ENCODE measurements at regions not wholly inside any gene's neighbourhood (a gene's known extent, or its start where the extent isn't known, plus 50 kb on each side); places are given as distances from the start of the nearest gene placed in this dataset.

DNA sequence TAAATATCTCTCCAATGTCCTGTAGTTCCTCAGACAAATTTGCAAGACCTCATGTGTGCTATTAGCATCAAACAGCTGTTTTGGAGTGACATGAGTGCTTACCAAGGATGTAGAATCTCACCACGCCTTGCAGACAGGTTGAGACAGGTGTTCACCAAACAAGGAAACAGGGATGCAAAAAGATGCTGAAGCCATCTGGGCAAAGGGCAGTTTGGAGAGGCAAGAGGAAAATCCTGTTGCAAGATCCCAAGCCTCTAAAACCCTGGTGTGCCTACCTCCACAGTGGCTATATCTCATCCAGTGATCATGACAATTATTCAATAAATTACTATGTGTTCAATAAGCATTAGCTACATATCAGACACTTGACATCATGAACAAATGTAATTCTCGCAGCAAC is 373.7 kb downstream of the SOX9 start:
- no peaks in the 10 kb centered on the region for H3K27me3 ChIP-seq (ENCODE audit: control insufficient read depth, insufficient read depth, low read length)
- no peak overlapping the region for H3K4me3 ChIP-seq (ENCODE audit: low read depth, low read length)
- no peaks in the 10 kb centered on the region for H3K36me3 Mint-ChIP-seq
- no peaks in the 10 kb centered on the region for H3K36me3 ChIP-seq (ENCODE audit: control insufficient read depth, insufficient read depth, low read length)
- H3K9me3 Mint-ChIP-seq: peaks cover 0 to 7% (median 0%) of the 10 kb centered on the region in 7 donors
- ATAC-seq (ENCODE audit: low read depth in 2 of 2) (no peak), DNase-seq (no peak)
- H3K27ac ChIP-seq (ENCODE audit: insufficient read depth, low read length, poor library complexity, severe bottlenecking): no peak overlapping the region
- no peaks in the 10 kb centered on the region for H3K27me3 Mint-ChIP-seq
- H3K4me3 Mint-ChIP-seq: no peak overlapping the region
- no peaks in the 10 kb centered on the region for H3K4me1 ChIP-seq (ENCODE audit: control insufficient read depth, insufficient read depth, low read length, poor library complexity, severe bottlenecking)
- peaks cover 0 to 4% of the 10 kb centered on the region in 2 experiments for H3K9me3 ChIP-seq (ENCODE audit: control insufficient read depth in 2 of 2, low read length in 2 of 2)
- H3K27ac Mint-ChIP-seq: no peak overlapping the region
- H3K4me1 Mint-ChIP-seq: no peaks in the 10 kb centered on the region

DNA sequence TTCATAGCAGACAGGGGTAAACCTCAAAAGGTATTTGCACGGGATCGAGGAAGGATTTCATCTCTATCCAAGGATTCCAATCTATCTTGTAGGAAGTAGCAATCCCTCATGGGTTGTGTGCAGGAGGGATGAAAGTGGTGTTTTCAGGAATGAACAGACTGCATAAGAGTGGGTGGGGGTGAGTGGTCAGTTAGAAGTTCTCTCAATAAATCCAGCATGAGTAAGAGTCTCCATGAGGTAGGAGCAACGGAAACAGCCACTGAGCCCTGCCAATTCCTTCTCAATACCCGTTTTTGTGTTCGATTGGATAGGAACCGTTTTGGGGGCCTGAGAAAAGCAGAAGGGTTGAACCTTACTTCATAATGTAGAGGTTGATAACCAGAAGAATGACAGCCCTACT is 375.6 kb downstream of the SOX9 start:
- no peak overlapping the region for H3K27ac ChIP-seq (ENCODE audit: insufficient read depth, low read length, poor library complexity, severe bottlenecking)
- H3K36me3 Mint-ChIP-seq: no peaks in the 10 kb centered on the region
- no peaks in the 10 kb centered on the region for H3K9me3 ChIP-seq (ENCODE audit: control insufficient read depth in 2 of 2, low read length in 2 of 2)
- no peaks in the 10 kb centered on the region for H3K27me3 Mint-ChIP-seq
- no peaks in the 10 kb centered on the region for H3K27me3 ChIP-seq (ENCODE audit: control insufficient read depth, insufficient read depth, low read length)
- peaks cover 0 to 5% (median 0%) of the 10 kb centered on the region in 7 donors for H3K9me3 Mint-ChIP-seq
- ATAC-seq (ENCODE audit: low read depth in 2 of 2) (no peak), DNase-seq (no peak)
- H3K4me3 Mint-ChIP-seq: no peak overlapping the region
- no peaks in the 10 kb centered on the region for H3K4me1 Mint-ChIP-seq
- no peak overlapping the region for H3K27ac Mint-ChIP-seq
- no peaks in the 10 kb centered on the region for H3K4me1 ChIP-seq (ENCODE audit: control insufficient read depth, insufficient read depth, low read length, poor library complexity, severe bottlenecking)
- no peak overlapping the region for H3K4me3 ChIP-seq (ENCODE audit: low read depth, low read length)
- H3K36me3 ChIP-seq (ENCODE audit: control insufficient read depth, insufficient read depth, low read length): no peaks in the 10 kb centered on the region

DNA sequence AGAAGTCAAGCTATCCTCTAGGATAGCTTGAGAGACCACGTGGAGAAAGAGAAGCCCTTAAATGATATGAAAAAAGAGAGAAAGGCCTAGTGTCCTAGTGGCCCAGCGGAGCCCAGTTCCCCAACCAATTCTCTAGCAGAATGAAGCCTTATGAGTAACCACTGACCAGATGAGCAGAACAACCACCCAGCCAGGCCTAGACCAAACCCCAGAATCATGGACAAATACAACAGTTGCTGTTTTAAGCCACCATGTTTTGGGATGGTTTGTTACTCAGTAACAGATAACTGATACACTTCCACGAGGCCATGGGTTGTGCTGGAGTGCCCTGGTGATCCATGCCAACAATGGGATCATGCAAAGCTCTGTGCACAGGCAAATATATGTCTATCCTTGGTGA is 377.1 kb downstream of the SOX9 start:
- H3K4me1 ChIP-seq (ENCODE audit: control insufficient read depth, insufficient read depth, low read length, poor library complexity, severe bottlenecking): no peaks in the 10 kb centered on the region
- Mint-ChIP-seq H3K36me3 (no peaks in the 10 kb centered on the region), H3K9me3 (peaks cover 0 to 3% (median 0%) of the 10 kb centered on the region in 7 donors), H3K27me3 (no peaks in the 10 kb centered on the region), H3K4me3 (no peak overlapping the region), H3K4me1 (no peaks in the 10 kb centered on the region), H3K27ac (peak overlapping the region in 1 of 3 donors; percentile 14)
- no peaks in the 10 kb centered on the region for H3K27me3 ChIP-seq (ENCODE audit: control insufficient read depth, insufficient read depth, low read length)
- H3K36me3 ChIP-seq (ENCODE audit: control insufficient read depth, insufficient read depth, low read length): no peaks in the 10 kb centered on the region
- H3K9me3 ChIP-seq (ENCODE audit: control insufficient read depth in 2 of 2, low read length in 2 of 2): no peaks in the 10 kb centered on the region
- no peak overlapping the region for H3K4me3 ChIP-seq (ENCODE audit: low read depth, low read length)
- H3K27ac ChIP-seq (ENCODE audit: insufficient read depth, low read length, poor library complexity, severe bottlenecking): no peak overlapping the region
- DNase-seq (no peak), ATAC-seq (ENCODE audit: low read depth in 2 of 2) (no peak)

DNA sequence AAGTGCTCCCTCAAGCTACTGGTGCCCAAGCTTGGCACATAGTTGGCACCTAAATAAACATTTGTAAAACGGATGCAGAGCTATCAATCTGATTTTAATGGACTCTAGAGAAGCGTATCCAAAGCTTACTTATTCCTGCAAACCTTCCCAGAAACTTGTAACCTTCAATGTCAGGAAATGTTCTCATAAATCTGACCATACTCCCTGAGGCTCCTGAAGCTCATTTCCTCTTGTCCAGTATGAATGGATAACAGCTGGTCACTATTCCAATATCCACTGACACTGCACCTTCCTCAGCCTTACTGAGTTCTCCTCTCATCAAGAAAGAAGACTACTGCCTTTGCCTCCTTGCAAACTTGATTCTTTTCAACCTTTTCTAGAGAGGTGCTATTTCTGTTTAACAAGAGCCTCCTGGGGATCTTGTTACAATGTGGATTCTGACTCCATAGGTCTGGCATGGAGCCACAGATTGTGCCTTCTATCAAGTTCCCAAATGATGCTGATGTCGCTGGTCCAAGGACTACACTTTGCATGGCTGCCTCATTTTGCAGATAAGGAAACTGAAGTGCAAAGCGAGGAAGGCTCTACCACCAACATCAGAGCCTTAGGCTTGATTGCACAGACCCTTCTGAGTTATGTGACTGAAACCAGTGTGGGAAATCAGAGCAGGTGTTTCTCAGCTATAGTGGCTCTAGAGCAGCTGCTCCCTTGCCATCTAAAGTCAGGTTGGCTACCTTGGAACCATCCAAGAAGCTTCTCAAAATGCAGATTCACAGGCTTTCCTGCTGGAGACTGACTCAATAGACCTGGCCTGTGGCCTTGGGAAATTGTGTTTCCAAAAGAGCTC is 377.8 kb downstream of the SOX9 start:
- no peaks in the 10 kb centered on the region for H3K27me3 Mint-ChIP-seq
- Histone ChIP-seq H3K4me1 (ENCODE audit: control insufficient read depth, insufficient read depth, low read length, poor library complexity, severe bottlenecking) (no peaks in the 10 kb centered on the region), H3K4me3 (ENCODE audit: low read depth, low read length) (no peak overlapping the region), H3K27me3 (ENCODE audit: control insufficient read depth, insufficient read depth, low read length) (no peaks in the 10 kb centered on the region), H3K9me3 (ENCODE audit: control insufficient read depth in 2 of 2, low read length in 2 of 2) (no peaks in the 10 kb centered on the region), H3K27ac (ENCODE audit: insufficient read depth, low read length, poor library complexity, severe bottlenecking) (no peak overlapping the region), H3K36me3 (ENCODE audit: control insufficient read depth, insufficient read depth, low read length) (no peaks in the 10 kb centered on the region)
- no peak overlapping the region for H3K4me3 Mint-ChIP-seq
- H3K36me3 Mint-ChIP-seq: no peaks in the 10 kb centered on the region
- no peak overlapping the region for H3K27ac Mint-ChIP-seq
- no peak for ATAC-seq (ENCODE audit: low read depth in 2 of 2)
- H3K9me3 Mint-ChIP-seq: peaks cover 0 to 4% (median 0%) of the 10 kb centered on the region in 7 donors
- no peaks in the 10 kb centered on the region for H3K4me1 Mint-ChIP-seq
- no peak for DNase-seq

DNA sequence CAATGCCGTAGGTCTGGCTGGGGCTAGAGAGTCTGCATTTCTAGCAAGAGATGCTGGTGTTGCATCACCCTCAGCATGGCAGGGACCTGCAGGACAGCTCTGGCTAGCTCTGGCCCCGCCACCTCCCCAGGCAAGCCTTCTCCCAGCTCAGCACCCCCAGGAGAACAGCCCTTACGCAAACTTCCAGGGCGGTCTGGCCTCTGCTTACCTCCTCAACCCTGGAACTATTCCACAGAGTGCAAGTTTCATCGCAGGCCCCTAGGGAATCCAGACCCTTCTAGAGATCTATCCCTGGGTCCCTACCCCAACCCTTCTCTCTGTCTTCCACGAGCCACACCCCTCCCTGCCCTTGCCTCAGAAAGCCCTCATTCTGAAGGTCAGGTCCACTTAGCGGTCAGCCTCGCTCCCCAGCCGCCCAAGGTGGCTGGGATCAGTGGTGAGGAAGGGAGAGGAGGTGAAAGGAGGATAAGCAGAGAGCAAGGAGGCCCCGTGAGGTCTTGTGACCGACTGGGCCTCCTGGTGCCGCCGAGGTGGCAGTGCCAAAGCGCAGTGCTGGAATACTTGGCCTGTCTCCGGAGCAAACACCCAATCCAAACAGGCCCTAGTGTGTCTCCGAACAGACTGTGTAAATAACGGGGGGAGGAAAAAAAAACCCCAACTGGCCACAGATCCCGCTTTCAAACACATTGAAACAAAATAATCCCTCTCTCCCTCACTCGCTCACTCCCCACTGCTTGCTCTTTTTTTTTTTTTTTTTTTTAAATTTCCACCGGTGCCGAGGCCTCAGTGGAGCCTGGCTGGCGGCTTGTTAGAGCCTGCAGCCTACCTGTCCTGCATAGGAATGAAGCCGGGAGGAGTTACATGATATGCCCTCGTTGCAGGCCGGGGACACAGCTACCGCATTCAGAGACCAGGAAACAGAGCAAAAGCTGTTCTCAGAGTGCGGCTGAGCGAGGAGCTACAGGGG is 380.9 kb downstream of the SOX9 start:
- H3K9me3 Mint-ChIP-seq: peaks cover 0 to 8% (median 2%) of the 10 kb centered on the region in 7 donors
- no peak overlapping the region for H3K27ac Mint-ChIP-seq
- H3K9me3 ChIP-seq (ENCODE audit: control insufficient read depth in 2 of 2, low read length in 2 of 2): no peaks in the 10 kb centered on the region
- no peaks in the 10 kb centered on the region for H3K36me3 Mint-ChIP-seq
- DNase-seq (no peak), ATAC-seq (ENCODE audit: low read depth in 2 of 2) (no peak)
- H3K27me3 Mint-ChIP-seq: no peaks in the 10 kb centered on the region
- H3K27ac ChIP-seq (ENCODE audit: insufficient read depth, low read length, poor library complexity, severe bottlenecking): no peak overlapping the region
- H3K4me3 Mint-ChIP-seq: no peak overlapping the region
- no peaks in the 10 kb centered on the region for H3K4me1 ChIP-seq (ENCODE audit: control insufficient read depth, insufficient read depth, low read length, poor library complexity, severe bottlenecking)
- H3K4me1 Mint-ChIP-seq: no peaks in the 10 kb centered on the region
- no peaks in the 10 kb centered on the region for H3K27me3 ChIP-seq (ENCODE audit: control insufficient read depth, insufficient read depth, low read length)
- H3K36me3 ChIP-seq (ENCODE audit: control insufficient read depth, insufficient read depth, low read length): no peaks in the 10 kb centered on the region
- no peak overlapping the region for H3K4me3 ChIP-seq (ENCODE audit: low read depth, low read length)

DNA sequence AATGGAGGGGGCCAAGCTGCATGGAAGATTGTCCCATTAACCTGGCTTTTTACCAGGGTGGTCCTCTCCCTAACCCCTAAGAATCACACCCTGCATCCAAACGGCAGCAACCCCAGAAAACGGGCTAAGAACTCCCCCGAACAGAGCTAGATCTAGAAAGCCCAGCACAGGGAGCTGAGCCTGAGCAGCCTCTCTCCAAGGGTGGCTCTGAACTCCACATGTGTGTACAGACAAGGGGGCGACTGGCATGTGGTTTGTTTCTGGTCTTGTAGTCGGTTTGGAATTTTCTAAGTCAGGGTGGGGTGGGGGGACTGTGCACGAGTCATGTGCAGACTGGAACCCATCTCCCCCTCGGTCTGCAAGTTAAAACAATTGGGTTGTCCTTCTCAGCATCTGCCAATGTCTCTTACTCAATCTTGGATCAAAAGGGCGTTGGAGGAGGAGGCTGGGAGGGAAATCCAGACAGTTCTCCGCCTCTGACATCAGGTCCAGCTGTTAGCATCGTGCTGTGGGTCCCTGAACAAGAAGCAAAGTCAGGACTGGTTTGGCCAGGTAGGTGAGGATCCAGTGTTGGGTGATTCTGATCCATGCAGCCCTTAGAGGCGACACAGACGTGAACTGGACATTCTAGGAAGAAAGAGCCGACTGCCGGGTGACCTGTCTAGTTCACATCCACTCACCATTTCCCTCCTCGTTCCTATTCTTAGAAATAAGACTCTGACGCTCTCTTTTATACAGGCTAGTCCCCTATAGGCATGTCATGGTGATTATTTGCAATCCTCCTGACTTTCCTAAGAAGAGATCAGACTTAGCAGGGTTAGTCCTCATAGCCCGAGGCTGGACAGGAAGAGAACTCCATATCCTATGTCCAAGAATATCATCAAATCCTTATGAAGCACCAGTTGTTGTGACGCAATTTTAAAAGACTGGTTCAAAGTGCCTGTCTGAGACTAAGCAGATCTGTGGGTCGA is 381.8 kb downstream of the SOX9 start:
- H3K4me1 Mint-ChIP-seq: no peaks in the 10 kb centered on the region

DNA sequence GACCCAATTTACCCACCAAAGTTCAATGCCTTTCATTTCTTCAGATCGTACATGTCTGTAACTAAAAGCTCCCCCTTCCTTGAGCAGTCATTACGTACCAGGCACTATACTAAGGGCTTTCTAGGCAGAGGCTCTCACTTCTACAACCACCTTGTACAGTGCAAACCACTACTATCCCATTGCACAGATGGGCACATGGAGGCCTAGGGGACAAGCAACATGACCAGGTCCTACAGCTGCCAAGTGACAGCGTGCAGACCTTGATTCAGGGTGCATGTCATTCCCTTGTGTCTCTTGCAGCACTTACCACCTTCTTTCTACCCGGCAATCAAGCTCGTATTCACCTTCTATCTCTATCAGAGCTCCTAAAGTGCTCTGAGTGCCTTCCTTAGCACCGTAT is 382.7 kb downstream of the SOX9 start:
- H3K4me1 ChIP-seq (ENCODE audit: control insufficient read depth, insufficient read depth, low read length, poor library complexity, severe bottlenecking): no peaks in the 10 kb centered on the region
- H3K36me3 Mint-ChIP-seq: no peaks in the 10 kb centered on the region
- no peak overlapping the region for H3K4me3 ChIP-seq (ENCODE audit: low read depth, low read length)
- no peaks in the 10 kb centered on the region for H3K27me3 Mint-ChIP-seq
- no peaks in the 10 kb centered on the region for H3K36me3 ChIP-seq (ENCODE audit: control insufficient read depth, insufficient read depth, low read length)
- H3K9me3 ChIP-seq (ENCODE audit: control insufficient read depth in 2 of 2, low read length in 2 of 2): no peaks in the 10 kb centered on the region
- no peaks in the 10 kb centered on the region for H3K4me1 Mint-ChIP-seq
- H3K27me3 ChIP-seq (ENCODE audit: control insufficient read depth, insufficient read depth, low read length): no peaks in the 10 kb centered on the region
- H3K27ac ChIP-seq (ENCODE audit: insufficient read depth, low read length, poor library complexity, severe bottlenecking): no peak overlapping the region
- H3K9me3 Mint-ChIP-seq: peaks cover 0 to 8% (median 2%) of the 10 kb centered on the region in 7 donors
- no peak for ATAC-seq (ENCODE audit: low read depth in 2 of 2)
- no peak overlapping the region for H3K4me3 Mint-ChIP-seq
- no peak overlapping the region for H3K27ac Mint-ChIP-seq
- DNase-seq: no peak

More for the DNA sequence above, 381.8 kb downstream of the SOX9 start:
- Mint-ChIP-seq H3K27me3 (no peaks in the 10 kb centered on the region), H3K36me3 (no peaks in the 10 kb centered on the region), H3K4me3 (no peak overlapping the region), H3K9me3 (peaks cover 0 to 8% (median 2%) of the 10 kb centered on the region in 7 donors), H3K27ac (no peak overlapping the region)
- no peaks in the 10 kb centered on the region for H3K4me1 ChIP-seq (ENCODE audit: control insufficient read depth, insufficient read depth, low read length, poor library complexity, severe bottlenecking)
- H3K9me3 ChIP-seq (ENCODE audit: control insufficient read depth in 2 of 2, low read length in 2 of 2): no peaks in the 10 kb centered on the region
- ATAC-seq (ENCODE audit: low read depth in 2 of 2) (no peak), DNase-seq (no peak)
- H3K27me3 ChIP-seq (ENCODE audit: control insufficient read depth, insufficient read depth, low read length): no peaks in the 10 kb centered on the region
- H3K36me3 ChIP-seq (ENCODE audit: control insufficient read depth, insufficient read depth, low read length): no peaks in the 10 kb centered on the region
- no peak overlapping the region for H3K27ac ChIP-seq (ENCODE audit: insufficient read depth, low read length, poor library complexity, severe bottlenecking)
- no peak overlapping the region for H3K4me3 ChIP-seq (ENCODE audit: low read depth, low read length)

Data from CD4-positive, CD25-positive, alpha-beta regulatory T cell (primary cell).